Trophoblast cell (in vitro differentiated cells and primary cell): ENCODE measurements at regions not wholly inside any gene's neighbourhood (a gene's known extent, or its start where the extent isn't known, plus 50 kb on each side); places are given as distances from the start of the nearest gene placed in this dataset.

Experiments used
- DNase-seq, 2 donors: peaks; one replicate each; pipeline ENCODE4 v3.0.0-alpha.2; 2016
- H2AFZ ChIP-seq: 2 replicates; pipeline ENCODE4 v1.6.1; 2013; ENCODE audit warnings: low read length, moderate library complexity, mild to moderate bottlenecking; ENCODE audit not compliant: insufficient read depth, poor library complexity
- H2AK5ac ChIP-seq: 2 replicates; pipeline ENCODE4 v1.6.1; 2013; ENCODE audit warnings: mild to moderate bottlenecking, low read length
- H2BK120ac ChIP-seq: 2 replicates; pipeline ENCODE4 v1.6.1; 2013; ENCODE audit warnings: low read length, mild to moderate bottlenecking, moderate library complexity; ENCODE audit not compliant: insufficient read depth, poor library complexity
- H2BK12ac ChIP-seq: 2 replicates; pipeline ENCODE4 v1.6.1; 2013; ENCODE audit warnings: mild to moderate bottlenecking, low read length, moderate library complexity
- H2BK5ac ChIP-seq: 2 replicates; pipeline ENCODE4 v1.6.1; 2013; ENCODE audit warnings: low read length, low read depth, moderate library complexity, mild to moderate bottlenecking; ENCODE audit not compliant: poor library complexity
- H3K14ac ChIP-seq: 2 replicates; pipeline ENCODE4 v1.6.1; 2013; ENCODE audit warnings: mild to moderate bottlenecking, low read length
- H3K18ac ChIP-seq: 2 replicates; pipeline ENCODE4 v1.6.1; 2013; ENCODE audit warnings: mild to moderate bottlenecking, low read length
- H3K23ac ChIP-seq: 2 replicates; pipeline ENCODE4 v1.6.1; 2013; ENCODE audit warnings: low read length
- H3K27ac ChIP-seq: 2 replicates; pipeline ENCODE4 v1.5.1; 2013; ENCODE audit warnings: low read depth, mild to moderate bottlenecking, inconsistent platforms, low read length, moderate library complexity
- H3K27me3 ChIP-seq: 2 replicates; pipeline ENCODE4 v1.6.1; 2013; ENCODE audit warnings: inconsistent platforms, mild to moderate bottlenecking, low read length, moderate library complexity; ENCODE audit not compliant: insufficient read depth
- H3K36me3 ChIP-seq, 2 experiments: 1 replicate in 1 of 2; 2 replicates in 1 of 2; pipeline ENCODE4 v1.6.1; 2013; ENCODE audit warnings: low read length in 2 of 2, mild to moderate bottlenecking in 2 of 2, moderate library complexity in 1 of 2; ENCODE audit not compliant: insufficient read depth in 2 of 2, control insufficient read depth in 1 of 2
- H3K4ac ChIP-seq: 2 replicates; pipeline ENCODE4 v1.6.1; 2013; ENCODE audit warnings: low read depth, mild to moderate bottlenecking, low read length, moderate library complexity
- H3K4me1 ChIP-seq, 2 experiments: 1 replicate in 1 of 2; 2 replicates in 1 of 2; pipeline ENCODE4 v1.6.1; 2013; ENCODE audit warnings: low read length in 2 of 2, mild to moderate bottlenecking in 2 of 2, moderate library complexity in 1 of 2; ENCODE audit not compliant: insufficient read depth in 2 of 2, control insufficient read depth in 1 of 2
- H3K4me2 ChIP-seq: 2 replicates; pipeline ENCODE4 v1.6.1; 2013; ENCODE audit warnings: inconsistent platforms, mild to moderate bottlenecking, low read length, moderate library complexity
- H3K4me3 ChIP-seq: 2 replicates; pipeline ENCODE4 v1.5.1; 2013; ENCODE audit warnings: mild to moderate bottlenecking, low read depth, low read length, inconsistent platforms
- H3K79me1 ChIP-seq: one replicate; pipeline ENCODE4 v1.6.1; 2013; ENCODE audit warnings: low read length
- H3K79me2 ChIP-seq: 2 replicates; pipeline ENCODE4 v1.6.1; 2013; ENCODE audit warnings: low read length, mild to moderate bottlenecking; ENCODE audit not compliant: control insufficient read depth, insufficient read depth, poor library complexity
- H3K9ac ChIP-seq: 2 replicates; pipeline ENCODE4 v1.6.1; 2013; ENCODE audit warnings: mild to moderate bottlenecking, low read length
- H3K9me3 ChIP-seq: 2 replicates; pipeline ENCODE4 v1.6.1; 2013; ENCODE audit warnings: low read depth, mild to moderate bottlenecking, control low read depth, inconsistent platforms, low read length; ENCODE audit not compliant: insufficient read depth
- H4K12ac ChIP-seq: 2 replicates; pipeline ENCODE4 v1.6.1; 2013; ENCODE audit warnings: low read depth, mild to moderate bottlenecking, low read length, moderate library complexity
- H4K8ac ChIP-seq: 2 replicates; pipeline ENCODE4 v1.6.1; 2013; ENCODE audit warnings: low read depth, mild to moderate bottlenecking, low read length, moderate library complexity
- H4K91ac ChIP-seq: one replicate; pipeline ENCODE4 v1.6.1; 2013; ENCODE audit warnings: low read depth, mild to moderate bottlenecking, low read length, moderate library complexity
- WGBS: extraction: QIAGEN DNeasy Blood & Tissue Kit; methylation state at CpG from one replicate; pipeline ENCODE4 v1.1.7; 2013; ENCODE audit warnings: missing lambda C conversion rate; ENCODE audit not compliant: insufficient read length, insufficient coverage; ENCODE audit errors: extremely low coverage; 5-methylcytosine and 5-hydroxymethylcytosine counted together

GRCh38 chr4:187777954-187778353 is 217.6 kb upstream of the ZFP42 start:
- no peaks in the 10 kb centered on the region for H3K79me1 ChIP-seq
- no peaks in the 10 kb centered on the region for H3K9me3 ChIP-seq
- no peak overlapping the region for H3K4me2 ChIP-seq
- H3K4me3 ChIP-seq: no peak overlapping the region
- H4K8ac ChIP-seq: no peak overlapping the region
- no CpG with 5 or more reads among the region's 3 CpGs for WGBS
- H3K14ac ChIP-seq: no peak overlapping the region
- H2BK12ac ChIP-seq: no peak overlapping the region
- no peak overlapping the region for H3K27ac ChIP-seq
- H2BK120ac ChIP-seq: no peak overlapping the region
- no peak overlapping the region for H3K18ac ChIP-seq
- no peak for DNase-seq
- no peak overlapping the region for H2AK5ac ChIP-seq
- no peak overlapping the region for H3K4ac ChIP-seq
- H2BK5ac ChIP-seq: no peak overlapping the region
- H3K27me3 ChIP-seq: no peaks in the 10 kb centered on the region
- H3K9ac ChIP-seq: no peak overlapping the region
- no peaks in the 10 kb centered on the region for H3K4me1 ChIP-seq
- H4K91ac ChIP-seq: no peak overlapping the region
- no peak overlapping the region for H2AFZ ChIP-seq
- no peak overlapping the region for H4K12ac ChIP-seq
- H3K36me3 ChIP-seq: no peaks in the 10 kb centered on the region
- no peaks in the 10 kb centered on the region for H3K79me2 ChIP-seq
- H3K23ac ChIP-seq: no peak overlapping the region

GRCh38 chr4:187780070-187780469 is 215.5 kb upstream of the ZFP42 start:
- no CpG with 5 or more reads among the region's 2 CpGs for WGBS
- H3K4me1 ChIP-seq: no peaks in the 10 kb centered on the region

GRCh38 chr4:187782286-187782824 is 213.2 kb upstream of the ZFP42 start:
- H2AK5ac ChIP-seq: no peak overlapping the region
- WGBS: no CpG with 5 or more reads among the region's 4 CpGs
- no peak overlapping the region for H3K4me3 ChIP-seq

More at GRCh38 chr4:187780070-187780469, 215.5 kb upstream of the ZFP42 start:
- Histone ChIP-seq H4K91ac (no peak overlapping the region), H2AFZ (no peak overlapping the region), H3K4me3 (no peak overlapping the region), H3K23ac (no peak overlapping the region), H3K4ac (no peak overlapping the region), H2BK5ac (no peak overlapping the region), H2BK12ac (no peak overlapping the region), H3K36me3 (no peaks in the 10 kb centered on the region), H3K27me3 (no peaks in the 10 kb centered on the region), H3K79me2 (no peaks in the 10 kb centered on the region), H3K79me1 (no peaks in the 10 kb centered on the region), H3K4me2 (no peak overlapping the region), H2AK5ac (no peak overlapping the region), H3K27ac (no peak overlapping the region), H2BK120ac (no peak overlapping the region), H3K18ac (no peak overlapping the region), H3K9me3 (peaks cover 4% of the 10 kb centered on the region), H4K8ac (no peak overlapping the region), H3K9ac (no peak overlapping the region), H4K12ac (no peak overlapping the region), H3K14ac (no peak overlapping the region)
- no peak for DNase-seq

GRCh38 chr4:187786190-187786589 is 209.4 kb upstream of the ZFP42 start:
- H3K36me3 ChIP-seq: no peaks in the 10 kb centered on the region
- no peak overlapping the region for H3K23ac ChIP-seq
- no peak overlapping the region for H2BK12ac ChIP-seq
- no peak for DNase-seq
- H3K9ac ChIP-seq: no peak overlapping the region
- no peak overlapping the region for H4K8ac ChIP-seq
- H3K27me3 ChIP-seq: no peaks in the 10 kb centered on the region
- no peaks in the 10 kb centered on the region for H3K79me2 ChIP-seq
- H2AK5ac ChIP-seq: no peak overlapping the region
- no peak overlapping the region for H2BK5ac ChIP-seq
- H3K4me2 ChIP-seq: no peak overlapping the region
- H3K4ac ChIP-seq: no peak overlapping the region
- H2BK120ac ChIP-seq: no peak overlapping the region
- H3K18ac ChIP-seq: no peak overlapping the region
- H4K12ac ChIP-seq: no peak overlapping the region
- H3K9me3 ChIP-seq: peaks cover 4% of the 10 kb centered on the region
- no peak overlapping the region for H3K14ac ChIP-seq
- H4K91ac ChIP-seq: no peak overlapping the region
- no peak overlapping the region for H2AFZ ChIP-seq
- H3K4me3 ChIP-seq: no peak overlapping the region
- no peaks in the 10 kb centered on the region for H3K79me1 ChIP-seq
- H3K27ac ChIP-seq: no peak overlapping the region
- no peaks in the 10 kb centered on the region for H3K4me1 ChIP-seq

More at GRCh38 chr4:187782286-187782824, 213.2 kb upstream of the ZFP42 start:
- no peaks in the 10 kb centered on the region for H3K4me1 ChIP-seq
- no peaks in the 10 kb centered on the region for H3K79me2 ChIP-seq
- no peak overlapping the region for H3K9ac ChIP-seq
- H3K27ac ChIP-seq: no peak overlapping the region
- H3K23ac ChIP-seq: no peak overlapping the region
- no peak overlapping the region for H2BK5ac ChIP-seq
- H4K91ac ChIP-seq: no peak overlapping the region
- H4K12ac ChIP-seq: no peak overlapping the region
- no peaks in the 10 kb centered on the region for H3K27me3 ChIP-seq
- H3K14ac ChIP-seq: no peak overlapping the region
- H4K8ac ChIP-seq: no peak overlapping the region
- H2BK12ac ChIP-seq: no peak overlapping the region
- H3K18ac ChIP-seq: no peak overlapping the region
- H3K4ac ChIP-seq: no peak overlapping the region
- peaks cover 4% of the 10 kb centered on the region for H3K9me3 ChIP-seq
- H2AFZ ChIP-seq: no peak overlapping the region
- DNase-seq: no peak
- no peaks in the 10 kb centered on the region for H3K36me3 ChIP-seq
- H2BK120ac ChIP-seq: no peak overlapping the region
- no peaks in the 10 kb centered on the region for H3K79me1 ChIP-seq
- H3K4me2 ChIP-seq: no peak overlapping the region
